Suprapubic skin (tissue), 4 donors: ENCODE measurements at regions not wholly inside any gene's neighbourhood (a gene's known extent, or its start where the extent isn't known, plus 50 kb on each side); places are given as distances from the start of the nearest gene placed in this dataset.

ENCODE experiments used
- EP300 ChIP-seq: sonication (generic); formaldehyde crosslinking; IDR thresholded peaks from one replicate; pipeline ENCODE4 v1.6.1; 2017; ENCODE audit warnings: antibody characterized with exemption
- POLR2A ChIP-seq, 2 donors: fragments of 450-650 bp; IDR thresholded peaks; one replicate each; pipeline ENCODE4 v1.6.1; 2017; ENCODE audit warnings: antibody characterized with exemption in 2 of 2, mild to moderate bottlenecking in 2 of 2, moderate library complexity in 2 of 2
- POLR2AphosphoS5 ChIP-seq, 3 donors: sonication (generic); formaldehyde crosslinking; IDR thresholded peaks; one replicate each; pipeline ENCODE4 v1.6.1; 2017; ENCODE audit warnings: antibody characterized with exemption in 3 of 3
- TF ChIP-seq, protein P1 (sequence below), 2 donors: fragments of 200-600 bp in 1 of 2; fragments of 450-650 bp in 1 of 2; sonication (generic) in 1 of 2; IDR thresholded peaks; one replicate each; pipeline ENCODE4 v1.5.1; 2016 to 2019; ENCODE audit warnings: antibody characterized with exemption in 2 of 2, mild to moderate bottlenecking in 1 of 2, moderate library complexity in 1 of 2

DNA sequence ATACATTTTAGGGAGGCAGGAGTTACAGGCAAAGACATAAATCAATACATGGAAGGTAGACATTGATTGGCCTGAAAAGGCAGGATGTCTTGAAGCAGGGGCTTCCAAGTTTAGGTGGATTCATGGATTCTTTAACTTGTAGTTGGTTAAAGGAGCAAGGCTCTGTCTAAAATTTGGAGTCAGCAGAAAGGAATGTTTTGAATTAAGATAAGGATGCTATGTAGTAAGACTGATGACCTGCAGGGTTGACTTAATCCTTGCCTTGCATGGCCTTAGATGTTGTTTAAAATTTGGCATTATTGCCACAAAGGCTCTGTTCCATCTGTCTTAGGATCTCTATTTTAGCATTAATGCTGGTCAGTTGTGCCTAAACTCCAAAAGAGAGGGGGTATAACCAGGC lies 171.3 kb downstream of the C5orf15 start:
- TF ChIP-seq, protein P1, sequence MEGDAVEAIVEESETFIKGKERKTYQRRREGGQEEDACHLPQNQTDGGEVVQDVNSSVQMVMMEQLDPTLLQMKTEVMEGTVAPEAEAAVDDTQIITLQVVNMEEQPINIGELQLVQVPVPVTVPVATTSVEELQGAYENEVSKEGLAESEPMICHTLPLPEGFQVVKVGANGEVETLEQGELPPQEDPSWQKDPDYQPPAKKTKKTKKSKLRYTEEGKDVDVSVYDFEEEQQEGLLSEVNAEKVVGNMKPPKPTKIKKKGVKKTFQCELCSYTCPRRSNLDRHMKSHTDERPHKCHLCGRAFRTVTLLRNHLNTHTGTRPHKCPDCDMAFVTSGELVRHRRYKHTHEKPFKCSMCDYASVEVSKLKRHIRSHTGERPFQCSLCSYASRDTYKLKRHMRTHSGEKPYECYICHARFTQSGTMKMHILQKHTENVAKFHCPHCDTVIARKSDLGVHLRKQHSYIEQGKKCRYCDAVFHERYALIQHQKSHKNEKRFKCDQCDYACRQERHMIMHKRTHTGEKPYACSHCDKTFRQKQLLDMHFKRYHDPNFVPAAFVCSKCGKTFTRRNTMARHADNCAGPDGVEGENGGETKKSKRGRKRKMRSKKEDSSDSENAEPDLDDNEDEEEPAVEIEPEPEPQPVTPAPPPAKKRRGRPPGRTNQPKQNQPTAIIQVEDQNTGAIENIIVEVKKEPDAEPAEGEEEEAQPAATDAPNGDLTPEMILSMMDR (IDR thresholded peaks at IDR 0.05) = no peak
- no peak for TF ChIP-seq POLR2A (IDR thresholded peaks at IDR 0.05)
- TF ChIP-seq POLR2AphosphoS5 (IDR thresholded peaks at IDR 0.05) = no peak
- TF ChIP-seq EP300 = no peak
